DMS153 treated with DMSO at 0.1 percent for 48 hours (cell line): ENCODE measurements at regions not wholly inside any gene's neighbourhood (a gene's known extent, or its start where the extent isn't known, plus 50 kb on each side); places are given as distances from the start of the nearest gene placed in this dataset.
A peak's percentile ranks its signal among the peaks of the same experiment; 100 is the strongest.

Experiments used
- DNase-seq: peaks from one replicate; lab custom pipeline; 2025; ENCODE audit not compliant: unreplicated experiment; lab: John Stamatoyannopoulos, UW

DNA sequence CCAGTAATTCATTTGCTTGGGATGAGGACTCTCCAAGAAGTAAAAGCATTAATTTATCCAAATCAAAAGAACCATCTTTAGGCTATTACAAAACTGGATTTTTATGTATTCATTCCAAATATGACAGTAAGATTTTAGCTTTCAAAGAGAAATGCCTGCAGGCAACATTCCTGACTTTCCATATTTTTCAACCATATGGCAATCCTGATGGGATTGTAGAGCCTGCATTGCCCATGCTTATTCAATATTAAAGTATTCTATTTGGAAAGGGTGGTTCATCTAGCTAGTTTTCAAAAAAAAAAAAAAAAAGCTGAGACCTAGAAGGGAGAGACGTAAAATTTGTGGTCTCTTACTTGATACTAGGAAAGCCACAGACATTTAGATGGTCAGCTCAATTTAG lies 1253.7 kb downstream of the LRFN5 start:
- no peak for DNase-seq

- DNase-seq: no peak
These were observed 1249.4 kb downstream of the LRFN5 start for GRCh38 chr14:42856106-42856505.

DNA sequence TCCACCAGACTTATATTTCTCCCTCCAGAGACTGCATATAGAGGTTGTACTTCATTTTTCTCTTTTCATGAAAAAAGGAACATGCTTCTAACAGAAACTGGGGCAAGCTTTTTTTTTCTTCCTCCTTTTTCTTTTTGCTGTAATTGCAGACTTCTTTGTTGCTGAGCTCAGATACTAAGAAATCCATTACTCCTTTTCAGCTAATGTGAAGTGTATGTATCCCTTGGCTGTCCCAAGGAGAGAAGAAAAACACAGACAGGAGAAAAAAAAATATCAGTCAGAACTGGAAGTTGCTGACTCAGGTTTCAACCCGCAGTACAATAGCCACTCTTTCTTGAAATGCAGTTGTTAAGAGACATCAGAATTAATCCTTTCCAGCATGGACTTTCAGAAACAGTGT lies 1248.4 kb downstream of the LRFN5 start:
- DNase-seq: no peak

- DNase-seq: no peak
These were observed 1247.4 kb downstream of the LRFN5 start for GRCh38 chr14:42854061-42854460.

- DNase-seq: no peak
These were observed 1242.0 kb downstream of the LRFN5 start for GRCh38 chr14:42848652-42849051.

DNA sequence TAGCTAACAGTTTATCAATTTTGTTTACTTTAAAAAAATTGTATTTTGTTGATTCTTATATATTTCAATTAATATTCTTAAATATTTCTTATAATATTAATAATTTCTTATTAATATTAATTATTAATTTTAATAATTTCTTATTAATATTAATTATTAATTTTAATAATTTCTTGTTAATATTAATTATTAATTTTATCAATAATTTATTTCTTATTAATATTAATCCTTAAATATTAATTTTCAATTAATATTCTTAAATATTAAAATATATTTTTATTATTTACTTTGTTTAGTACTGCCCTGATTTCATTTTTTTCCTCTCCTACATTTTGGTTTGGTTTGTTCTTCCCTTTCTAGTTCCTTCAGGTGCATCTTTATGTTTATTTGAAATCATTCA lies 1208.1 kb downstream of the LRFN5 start:
- DNase-seq: no peak

GRCh38 chr14:42806909-42807315 lies 1200.2 kb downstream of the LRFN5 start:
- DNase-seq: no peak

DNA sequence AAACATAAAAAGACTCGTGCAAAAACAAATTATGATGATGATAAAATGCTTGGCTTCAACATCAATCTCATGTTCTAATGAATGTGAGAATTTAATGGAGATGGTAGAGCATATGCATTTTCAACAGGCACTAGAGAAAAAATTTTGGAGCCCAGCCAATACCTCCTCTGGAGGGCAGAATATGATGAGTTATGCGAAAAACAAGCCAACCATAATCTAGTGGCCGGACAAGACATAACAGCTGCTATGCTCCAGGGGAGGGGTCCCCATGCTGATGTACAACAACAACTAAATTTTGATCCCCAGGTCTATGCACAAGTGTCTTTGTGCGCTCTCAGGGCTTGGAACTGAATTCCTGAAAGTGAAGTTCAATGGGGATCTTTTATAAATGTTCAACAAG lies 1197.5 kb downstream of the LRFN5 start:
- no peak for DNase-seq

DNA sequence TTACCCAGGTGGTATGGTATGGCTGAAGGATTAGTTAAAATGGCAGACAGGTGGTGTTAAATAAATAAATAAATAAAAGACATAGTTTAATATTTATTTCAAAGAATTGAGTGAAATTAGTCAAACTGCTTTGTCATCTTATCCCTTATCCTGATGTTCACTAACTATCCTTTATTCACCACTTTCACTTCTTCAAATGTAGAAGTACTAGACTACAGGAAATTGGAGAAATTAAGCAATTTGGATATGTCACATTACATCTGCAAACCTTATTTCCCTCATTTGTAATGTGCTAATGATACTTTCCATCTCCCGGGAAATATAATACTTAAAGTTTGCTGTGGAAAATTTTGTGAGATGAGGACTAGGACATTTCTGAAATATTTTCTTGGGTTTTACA lies 1195.7 kb downstream of the LRFN5 start:
- DNase-seq: no peak

DNA sequence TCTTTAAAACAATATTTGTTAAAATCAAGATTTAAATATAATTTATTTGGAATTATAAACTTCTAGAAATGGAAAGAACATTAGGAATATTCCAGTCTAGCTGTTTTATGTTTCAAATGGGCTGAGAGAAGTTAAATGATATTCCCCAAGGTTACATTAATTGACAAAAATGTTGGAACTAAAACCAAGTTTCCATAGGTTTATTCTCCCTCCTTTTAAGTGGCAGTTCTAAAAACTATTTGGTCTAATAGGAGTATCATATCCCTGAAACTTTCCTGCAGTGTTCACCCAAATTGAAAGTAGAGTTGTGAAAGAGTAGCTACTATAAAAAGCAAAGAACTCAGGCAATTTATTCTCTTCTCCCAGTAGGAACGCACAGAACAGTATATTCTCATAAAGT lies 1185.5 kb downstream of the LRFN5 start:
- DNase-seq: no peak

GRCh38 chr14:42782754-42783153 lies 1176.1 kb downstream of the LRFN5 start:
- no peak for DNase-seq

- no peak for DNase-seq
These were observed 1172.3 kb downstream of the LRFN5 start for GRCh38 chr14:42778984-42779383.

- DNase-seq: no peak
These were observed 1144.1 kb downstream of the LRFN5 start for GRCh38 chr14:42750771-42751170.

DNA sequence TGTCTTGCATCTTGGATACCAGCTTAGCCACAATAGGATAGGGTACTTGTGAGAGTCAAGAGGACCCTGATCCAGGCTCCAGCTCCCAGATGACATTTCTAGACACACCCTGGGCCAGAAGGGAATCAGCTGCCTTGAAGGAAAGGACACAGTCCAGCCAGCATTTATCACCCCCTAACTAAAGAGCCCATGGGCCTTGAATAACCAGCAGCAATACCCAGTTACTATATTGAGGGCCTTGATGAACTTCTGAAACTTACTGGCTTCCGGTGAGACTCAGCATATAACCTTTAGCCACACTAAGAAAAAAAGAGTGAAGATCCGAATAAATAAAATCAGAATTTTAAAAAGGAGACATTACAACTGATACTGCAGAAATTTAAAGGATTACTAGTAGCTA lies 1135.4 kb downstream of the LRFN5 start:
- DNase-seq: no peak

DNA sequence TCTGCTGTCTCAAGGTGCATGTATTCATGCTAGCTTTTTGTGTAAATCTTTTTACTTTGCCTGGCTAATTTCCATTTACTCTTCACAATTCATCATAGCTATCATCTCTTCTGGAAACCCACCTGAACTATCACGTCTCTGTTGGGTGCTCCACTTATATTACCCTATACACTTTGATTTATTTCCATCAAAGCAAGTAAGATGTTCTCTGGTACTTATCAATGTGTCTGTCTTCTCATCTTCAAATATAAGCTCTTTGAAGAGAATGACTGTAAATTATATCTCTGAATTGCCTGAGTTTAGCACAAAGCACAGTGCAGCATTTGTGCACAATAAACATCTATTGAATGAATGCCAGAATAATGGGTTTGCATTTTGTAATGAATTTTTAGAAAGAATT lies 1129.7 kb downstream of the LRFN5 start:
- no peak for DNase-seq

DNA sequence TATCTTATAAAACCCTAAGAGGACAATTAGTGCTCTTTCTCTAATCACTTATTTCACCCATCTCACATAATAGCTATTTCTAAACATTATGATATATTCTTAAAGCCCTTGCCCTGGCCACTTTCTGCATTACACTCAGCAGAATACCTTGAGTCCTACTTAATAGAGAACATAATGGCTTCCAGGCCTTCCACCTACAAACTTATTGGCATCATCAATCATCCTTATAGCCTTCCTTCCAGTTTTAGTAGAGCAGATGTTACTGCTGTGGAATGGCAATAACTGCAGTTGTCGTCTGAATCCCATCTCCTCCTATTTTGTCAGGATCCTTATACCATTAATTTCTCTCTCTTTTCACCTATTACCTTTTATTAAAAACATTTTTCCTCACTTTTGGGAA lies 1127.4 kb downstream of the LRFN5 start:
- DNase-seq: no peak

DNA sequence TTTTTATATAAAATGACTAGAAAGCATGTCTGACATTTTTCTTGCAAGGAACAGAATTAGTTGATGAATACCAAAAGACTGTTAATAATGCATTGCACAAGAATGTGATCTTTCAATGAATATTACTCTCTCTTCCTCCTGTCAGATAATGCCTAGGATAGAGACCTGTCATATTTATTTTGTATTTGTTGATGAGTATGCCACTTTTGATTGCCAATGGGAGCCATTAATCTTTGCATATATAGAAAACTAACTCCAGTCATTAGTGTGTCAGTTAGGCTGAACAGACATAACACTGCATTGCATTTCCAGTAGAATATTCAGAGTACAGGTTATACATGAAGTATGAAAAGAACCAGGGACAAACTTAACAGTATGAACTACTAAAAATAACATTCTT lies 1125.3 kb downstream of the LRFN5 start:
- DNase-seq: no peak

DNA sequence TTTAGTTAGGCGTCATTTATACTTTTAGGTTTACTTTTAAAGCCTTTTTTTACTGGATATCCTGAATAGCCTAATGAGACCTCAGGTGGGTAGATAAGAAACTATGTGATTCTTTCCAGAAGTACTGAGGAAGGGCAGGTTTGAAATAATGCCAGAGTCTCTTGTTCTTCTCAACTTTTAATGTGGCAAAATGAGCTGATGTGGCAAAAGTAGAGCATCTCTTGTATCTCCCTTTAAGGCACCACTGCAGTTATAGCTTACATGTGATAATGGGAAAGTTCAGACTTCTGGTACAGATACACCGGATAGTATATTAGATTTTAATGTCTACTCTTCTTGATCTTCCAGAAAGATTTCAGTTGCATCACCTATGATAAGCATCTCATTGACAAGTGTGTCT lies 1124.8 kb downstream of the LRFN5 start:
- DNase-seq: no peak

GRCh38 chr14:42729681-42730080 lies 1123.0 kb downstream of the LRFN5 start:
- DNase-seq: no peak

- DNase-seq: peak; percentile 97
These were observed 1112.7 kb downstream of the LRFN5 start for GRCh38 chr14:42719391-42719790.

DNA sequence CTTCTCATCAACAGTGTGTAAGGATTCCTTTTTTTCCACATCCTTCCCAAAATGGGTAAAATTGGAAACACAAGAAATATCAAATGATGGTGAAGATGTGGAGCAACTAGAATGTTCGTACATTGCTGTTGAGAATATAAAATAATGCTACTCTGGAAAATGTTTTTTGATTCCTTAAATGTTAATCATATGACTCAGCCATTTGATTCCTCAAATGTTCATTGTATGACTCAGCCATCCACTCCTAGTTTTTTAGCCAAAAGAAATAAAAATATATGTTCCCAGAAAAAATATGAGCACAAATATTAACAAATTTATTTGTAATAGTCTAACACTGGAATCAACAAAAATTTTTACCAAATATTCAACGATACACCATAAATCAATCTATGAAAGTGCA lies 1108.6 kb downstream of the LRFN5 start:
- no peak for DNase-seq

GRCh38 chr14:42710071-42710470 lies 1103.4 kb downstream of the LRFN5 start:
- no peak for DNase-seq

DNA sequence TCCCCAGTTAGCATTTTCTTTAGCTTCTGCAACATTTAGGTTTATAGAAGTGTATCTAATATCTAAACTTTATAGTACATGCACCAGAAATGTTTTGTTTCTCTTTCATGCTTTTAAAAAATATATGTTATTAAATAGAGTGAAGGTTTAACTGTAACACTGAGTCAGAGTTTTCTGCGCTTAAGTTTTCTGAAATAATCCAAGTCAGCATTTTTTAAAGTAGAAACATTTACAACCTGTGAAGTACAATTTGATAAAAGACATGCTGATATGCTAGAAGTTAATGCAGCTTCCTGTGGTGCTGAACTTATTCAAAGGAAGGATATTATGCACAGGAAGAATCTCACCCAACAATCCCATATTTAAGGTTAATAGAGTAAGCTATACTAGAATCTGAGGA lies 1096.8 kb downstream of the LRFN5 start:
- no peak for DNase-seq

DNA sequence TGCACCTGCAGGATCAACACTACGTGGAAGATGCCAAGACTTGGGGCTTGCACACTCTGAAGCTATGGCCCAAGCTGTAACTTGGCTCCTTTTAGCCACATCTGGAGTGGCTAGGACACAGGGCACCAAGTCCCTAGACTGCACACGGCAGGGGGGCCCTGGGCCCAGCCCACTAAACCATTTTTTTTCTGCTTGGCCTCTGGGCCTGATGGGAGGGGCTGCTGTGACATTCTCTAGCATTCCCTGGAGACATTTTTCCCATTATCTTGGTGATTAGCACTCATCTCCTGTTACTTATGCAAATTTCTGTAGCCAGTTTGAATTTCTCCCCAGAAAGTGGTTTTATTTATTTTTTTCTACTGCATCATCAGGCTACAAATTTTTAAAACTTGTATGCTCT lies 1080.7 kb downstream of the LRFN5 start:
- DNase-seq: no peak
